ENCODE measurements at regions not wholly inside any gene's neighbourhood (a gene's known extent, or its start where the extent isn't known, plus 50 kb on each side); places are given as distances from the start of the nearest gene placed in this dataset.

- H3K4me1 Mint-ChIP-seq (ENCODE audit: low read depth): no peaks in the 10 kb centered on the region
- no peaks in the 10 kb centered on the region for H3K27me3 Mint-ChIP-seq
- TF ChIP-seq, protein P1, sequence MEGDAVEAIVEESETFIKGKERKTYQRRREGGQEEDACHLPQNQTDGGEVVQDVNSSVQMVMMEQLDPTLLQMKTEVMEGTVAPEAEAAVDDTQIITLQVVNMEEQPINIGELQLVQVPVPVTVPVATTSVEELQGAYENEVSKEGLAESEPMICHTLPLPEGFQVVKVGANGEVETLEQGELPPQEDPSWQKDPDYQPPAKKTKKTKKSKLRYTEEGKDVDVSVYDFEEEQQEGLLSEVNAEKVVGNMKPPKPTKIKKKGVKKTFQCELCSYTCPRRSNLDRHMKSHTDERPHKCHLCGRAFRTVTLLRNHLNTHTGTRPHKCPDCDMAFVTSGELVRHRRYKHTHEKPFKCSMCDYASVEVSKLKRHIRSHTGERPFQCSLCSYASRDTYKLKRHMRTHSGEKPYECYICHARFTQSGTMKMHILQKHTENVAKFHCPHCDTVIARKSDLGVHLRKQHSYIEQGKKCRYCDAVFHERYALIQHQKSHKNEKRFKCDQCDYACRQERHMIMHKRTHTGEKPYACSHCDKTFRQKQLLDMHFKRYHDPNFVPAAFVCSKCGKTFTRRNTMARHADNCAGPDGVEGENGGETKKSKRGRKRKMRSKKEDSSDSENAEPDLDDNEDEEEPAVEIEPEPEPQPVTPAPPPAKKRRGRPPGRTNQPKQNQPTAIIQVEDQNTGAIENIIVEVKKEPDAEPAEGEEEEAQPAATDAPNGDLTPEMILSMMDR (IDR thresholded peaks at IDR 0.05): no peak
- no peak overlapping the region for H3K27ac Mint-ChIP-seq
- no peaks in the 10 kb centered on the region for H3K36me3 Mint-ChIP-seq (ENCODE audit: low read depth)
- POLR2A ChIA-PET: no interaction called here
- DNase-seq (no peak), ATAC-seq (no peak)
- no peaks in the 10 kb centered on the region for H3K9me3 Mint-ChIP-seq
- H3K4me3 Mint-ChIP-seq: no peak overlapping the region
- intact Hi-C loops (cut with micrococcal nuclease): no loop called here
- CTCF ChIA-PET: interaction anchor here (1.1 kb wide), 1 partner anchor 14 kb away, joined by 4 read pairs; no protein-coding TSS in a partner anchor
Measured at GRCh38 chr10:70939441-70940003, 51.2 kb upstream of the PCBD1 start.

- TF ChIP-seq, protein P1 (IDR thresholded peaks at IDR 0.05): no peak
- ChIA-PET POLR2A (no interaction called here), CTCF (interaction anchor here (0.8 to 1.1 kb wide), 4 partner anchors 9 to 16 kb away, joined by 3 to 4 read pairs (median 3); no protein-coding TSS in a partner anchor)
- no peak for ATAC-seq
- Mint-ChIP-seq H3K36me3 (ENCODE audit: low read depth) (no peaks in the 10 kb centered on the region), H3K27ac (no peak overlapping the region), H3K27me3 (no peaks in the 10 kb centered on the region), H3K4me3 (no peak overlapping the region), H3K4me1 (ENCODE audit: low read depth) (no peaks in the 10 kb centered on the region), H3K9me3 (no peaks in the 10 kb centered on the region)
- no peak for DNase-seq
- intact Hi-C loops (cut with micrococcal nuclease): no loop called here
Measured at GRCh38 chr10:70940834-70941568, 52.6 kb upstream of the PCBD1 start.

- DNase-seq (no peak), ATAC-seq (peak; percentile 42)
- ChIA-PET CTCF (interaction anchor here (1.1 kb wide), 1 partner anchor 17 kb away, joined by 3 read pairs; no protein-coding TSS in a partner anchor), POLR2A (no interaction called here)
- Mint-ChIP-seq H3K4me3 (no peak overlapping the region), H3K27me3 (no peaks in the 10 kb centered on the region), H3K9me3 (no peaks in the 10 kb centered on the region), H3K36me3 (ENCODE audit: low read depth) (no peaks in the 10 kb centered on the region), H3K27ac (no peak overlapping the region), H3K4me1 (ENCODE audit: low read depth) (no peaks in the 10 kb centered on the region)
- TF ChIP-seq, protein P1 (IDR thresholded peaks at IDR 0.05): no peak
- intact Hi-C loops (cut with micrococcal nuclease): no loop called here
Measured at GRCh38 chr10:70942125-70942524, 53.8 kb upstream of the PCBD1 start.

DNA sequence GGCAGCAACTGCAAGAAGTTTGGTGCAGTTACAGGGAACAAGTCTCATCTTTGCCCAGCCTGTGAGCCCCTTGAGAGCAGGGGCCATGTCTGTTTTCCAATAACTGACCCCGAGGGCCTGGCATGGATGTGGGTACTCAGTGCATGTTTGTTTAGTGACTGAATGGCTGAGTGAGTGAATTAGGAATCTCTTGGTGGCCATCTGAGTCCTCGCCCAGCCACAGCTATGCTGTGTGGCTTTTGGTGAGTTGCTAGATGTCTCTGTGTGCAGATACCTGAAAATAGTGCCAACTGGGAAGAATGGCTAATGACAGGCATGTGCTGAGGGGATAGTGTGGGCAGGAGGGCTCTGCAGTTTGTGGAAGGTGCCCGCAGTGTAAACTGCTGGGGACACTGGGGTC lies 54.4 kb upstream of the PCBD1 start:
- TF ChIP-seq, protein P1 (IDR thresholded peaks at IDR 0.05): no peak
- Mint-ChIP-seq H3K36me3 (ENCODE audit: low read depth) (no peaks in the 10 kb centered on the region), H3K27ac (no peak overlapping the region), H3K27me3 (no peaks in the 10 kb centered on the region), H3K4me1 (ENCODE audit: low read depth) (no peaks in the 10 kb centered on the region), H3K4me3 (no peak overlapping the region), H3K9me3 (no peaks in the 10 kb centered on the region)
- no peak for ATAC-seq
- intact Hi-C loops (cut with micrococcal nuclease): no loop called here
- ChIA-PET POLR2A (no interaction called here), CTCF (no interaction called here)
- no peak for DNase-seq

GRCh38 chr10:70943249-70943648 lies 54.9 kb upstream of the PCBD1 start:
- H3K36me3 Mint-ChIP-seq (ENCODE audit: low read depth): no peaks in the 10 kb centered on the region
- no peak for ATAC-seq
- no peak overlapping the region for H3K27ac Mint-ChIP-seq
- no peak for DNase-seq
- TF ChIP-seq, protein P1 (IDR thresholded peaks at IDR 0.05): no peak
- CTCF ChIA-PET: no interaction called here
- POLR2A ChIA-PET: no interaction called here
- no peaks in the 10 kb centered on the region for H3K27me3 Mint-ChIP-seq
- no peaks in the 10 kb centered on the region for H3K4me1 Mint-ChIP-seq (ENCODE audit: low read depth)
- no peak overlapping the region for H3K4me3 Mint-ChIP-seq
- intact Hi-C loops (cut with micrococcal nuclease): no loop called here
- H3K9me3 Mint-ChIP-seq: no peaks in the 10 kb centered on the region
